GM10847 (cell line): ENCODE measurements at regions not wholly inside any gene's neighbourhood (a gene's known extent, or its start where the extent isn't known, plus 50 kb on each side); places are given as distances from the start of the nearest gene placed in this dataset.

Source experiments
- POLR2A ChIP-seq: IDR thresholded peaks from 2 replicates; pipeline ENCODE4 v1.6.1; 2011; ENCODE audit not compliant: insufficient read length; ENCODE audit errors: extremely low read depth

DNA sequence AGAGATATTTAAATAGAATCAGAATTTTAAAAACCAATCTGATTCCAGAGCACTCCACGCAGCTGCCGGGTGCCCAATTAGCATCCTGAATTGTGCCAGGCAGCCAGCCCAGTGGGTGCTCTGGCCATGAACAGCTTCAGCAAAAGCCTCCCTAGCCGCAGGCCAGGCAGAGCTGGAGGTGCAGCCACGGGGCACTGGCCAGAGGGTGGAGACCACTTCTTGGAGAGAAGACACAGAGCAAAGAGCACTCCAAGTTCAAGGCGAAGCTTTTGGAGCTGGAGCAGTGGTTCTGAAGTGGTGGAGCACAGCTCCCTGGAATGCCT, 475.6 kb upstream of the PROK2 start:
- TF ChIP-seq POLR2A: no peak

GRCh38 chr3:72259755-72260587, 475.0 kb upstream of the PROK2 start:
- no peak for TF ChIP-seq POLR2A

DNA sequence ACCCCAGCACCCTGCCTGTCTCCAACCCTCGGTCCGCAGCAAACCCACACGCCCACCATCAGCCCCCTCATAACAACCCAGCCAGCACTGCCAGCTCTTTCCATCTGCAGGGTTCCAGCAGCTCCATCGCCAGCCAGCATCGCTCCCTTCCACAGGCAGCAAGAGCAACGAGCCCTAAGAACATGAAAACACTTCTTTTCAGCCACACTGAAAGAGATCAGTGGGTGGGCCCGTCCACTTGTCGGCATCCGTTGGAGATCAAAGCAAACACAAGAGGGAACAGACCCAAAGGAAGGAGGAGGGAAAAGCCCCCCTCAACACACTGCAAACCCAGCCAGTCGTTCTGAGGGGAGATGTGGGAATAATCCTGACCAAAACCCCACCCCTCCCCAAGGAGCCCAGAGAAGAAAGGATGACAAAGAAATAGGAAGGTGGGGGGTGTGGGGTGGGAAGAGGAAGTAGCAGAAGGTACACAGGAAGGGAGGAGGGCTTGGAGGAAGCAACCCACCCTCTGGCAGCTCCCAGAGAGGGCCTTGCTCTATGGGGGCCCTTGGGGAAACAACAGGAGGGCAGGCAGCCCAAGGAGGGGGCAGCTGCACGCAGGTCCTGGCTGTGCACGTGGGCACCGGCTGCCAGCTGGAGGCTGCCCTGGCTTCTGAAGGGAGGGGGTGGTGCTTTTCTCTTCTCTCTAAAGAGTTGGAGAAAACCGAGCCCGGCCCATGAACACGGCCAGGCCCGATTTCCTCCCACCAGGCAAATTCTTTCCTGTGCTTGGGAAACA, 473.6 kb upstream of the PROK2 start:
- TF ChIP-seq POLR2A: no peak

- TF ChIP-seq POLR2A: no peak
Measured at GRCh38 chr3:72257738-72258137, 472.8 kb upstream of the PROK2 start.

GRCh38 chr3:72257203-72257602, 472.3 kb upstream of the PROK2 start:
- TF ChIP-seq POLR2A: no peak

DNA sequence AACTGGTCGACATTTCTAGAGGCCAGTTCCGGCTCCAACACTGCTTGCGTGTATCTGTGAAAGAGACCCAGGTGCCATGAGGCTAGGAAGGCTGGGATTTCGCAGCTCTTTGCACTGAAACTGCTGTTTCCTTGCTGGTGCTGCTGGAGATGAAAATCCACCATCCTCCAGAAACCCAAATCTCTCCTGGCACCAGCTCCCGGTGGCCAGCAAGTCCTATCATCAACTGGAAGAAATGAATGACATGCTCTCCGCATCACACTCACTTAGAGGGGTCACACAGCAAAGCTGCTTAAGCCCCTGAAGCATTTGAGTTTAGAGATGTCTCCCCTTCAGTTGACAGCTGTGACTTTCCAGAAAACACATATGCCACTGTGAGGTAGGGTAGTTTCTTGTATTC, 471.8 kb upstream of the PROK2 start:
- TF ChIP-seq POLR2A: no peak

GRCh38 chr3:72255791-72256559, 471.0 kb upstream of the PROK2 start:
- no peak for TF ChIP-seq POLR2A

- no peak for TF ChIP-seq POLR2A
Measured at GRCh38 chr3:72255191-72255590, 470.2 kb upstream of the PROK2 start.

DNA sequence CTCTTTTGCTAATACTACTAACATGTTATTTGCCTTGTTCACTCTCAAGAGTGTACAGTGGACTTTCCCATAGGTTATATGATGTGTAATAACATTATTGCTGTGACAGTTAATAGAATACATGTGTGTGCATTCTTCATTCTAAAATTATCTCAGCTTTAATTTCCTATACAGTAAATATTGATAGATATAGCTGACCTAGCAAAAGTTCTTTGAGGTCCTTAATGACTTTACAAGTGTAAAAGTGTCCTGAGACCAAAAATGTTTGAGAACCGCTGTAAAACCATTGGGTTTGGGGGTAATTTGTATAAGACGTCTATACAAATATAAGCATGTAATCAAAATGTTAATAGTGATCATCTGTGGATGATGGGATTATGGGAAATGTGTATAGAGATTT, 469.5 kb upstream of the PROK2 start:
- no peak for TF ChIP-seq POLR2A

DNA sequence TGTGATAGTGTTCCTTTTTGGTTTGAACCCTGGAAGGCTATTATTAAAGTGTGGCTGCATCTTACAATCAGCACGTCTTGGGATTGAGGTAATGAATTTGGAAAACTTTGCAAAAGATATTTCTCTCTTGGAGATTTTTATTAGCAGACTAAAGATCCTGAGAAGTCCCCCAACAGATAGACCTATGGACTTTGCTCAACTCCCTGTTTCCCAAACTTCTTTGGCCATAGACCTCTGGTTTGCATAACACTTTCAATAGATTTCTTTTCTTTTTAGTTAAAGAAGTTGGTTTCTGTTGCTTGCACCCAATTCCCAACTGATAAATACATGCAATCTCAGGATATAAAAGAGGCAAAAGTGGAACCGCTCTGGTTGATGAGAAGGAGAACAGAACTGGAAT, 465.8 kb upstream of the PROK2 start:
- TF ChIP-seq POLR2A: no peak

DNA sequence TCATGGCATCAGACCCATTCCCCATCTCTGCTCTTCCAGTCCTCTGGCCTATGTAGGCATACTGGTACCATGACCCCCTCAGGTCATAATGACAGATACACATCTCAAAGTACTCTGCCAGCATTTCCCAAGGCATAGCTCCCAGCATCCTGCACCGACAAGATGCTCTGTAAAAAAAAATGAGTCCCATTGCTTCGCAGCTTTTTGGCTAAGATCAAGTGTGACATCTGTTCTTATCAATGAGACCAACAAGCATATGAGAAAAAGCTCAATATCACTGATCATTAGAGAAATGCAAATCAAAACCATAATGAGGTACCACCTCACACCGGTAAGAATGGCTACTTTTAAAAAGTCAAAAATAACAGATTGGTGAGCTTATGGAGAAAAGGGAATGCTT, 463.9 kb upstream of the PROK2 start:
- TF ChIP-seq POLR2A: no peak

DNA sequence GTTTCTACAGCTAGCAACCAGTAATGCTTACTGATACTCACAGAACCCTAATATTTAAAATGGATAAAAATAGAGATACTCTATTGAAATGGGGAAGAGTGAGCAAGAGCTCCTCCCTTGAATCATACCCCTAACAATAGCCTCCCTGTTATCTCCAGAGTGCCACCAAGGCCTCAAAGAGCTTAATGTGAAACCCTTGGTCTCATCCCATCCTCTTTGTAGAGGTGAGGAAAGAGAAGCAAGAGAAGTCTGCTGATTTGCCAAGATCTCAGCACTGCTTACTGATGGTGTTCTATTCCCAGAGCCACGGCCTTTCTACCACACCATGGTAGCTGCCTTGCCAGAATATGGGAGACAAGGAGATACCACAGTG, 463.4 kb upstream of the PROK2 start:
- no peak for TF ChIP-seq POLR2A

- no peak for TF ChIP-seq POLR2A
Measured at GRCh38 chr3:72247645-72248388, 462.9 kb upstream of the PROK2 start.

DNA sequence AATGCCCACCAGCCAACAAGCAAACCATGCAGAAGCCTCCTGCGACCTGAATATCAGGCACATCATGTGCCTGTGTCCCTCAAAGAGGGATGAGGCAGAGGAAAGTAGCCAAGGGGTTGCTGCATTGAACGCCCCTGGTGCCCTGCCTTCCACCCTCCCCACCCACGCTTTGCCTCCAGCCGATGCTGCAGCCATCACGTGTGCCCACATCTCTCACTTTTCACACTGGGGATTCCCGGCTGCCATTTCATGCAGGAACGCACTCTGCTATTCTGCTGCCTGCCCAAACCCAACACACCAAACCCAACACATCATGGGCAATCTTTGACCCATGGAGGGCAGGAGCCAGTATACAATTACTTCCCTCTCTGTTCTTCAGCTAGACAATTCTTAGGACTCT, 462.2 kb upstream of the PROK2 start:
- TF ChIP-seq POLR2A: no peak

DNA sequence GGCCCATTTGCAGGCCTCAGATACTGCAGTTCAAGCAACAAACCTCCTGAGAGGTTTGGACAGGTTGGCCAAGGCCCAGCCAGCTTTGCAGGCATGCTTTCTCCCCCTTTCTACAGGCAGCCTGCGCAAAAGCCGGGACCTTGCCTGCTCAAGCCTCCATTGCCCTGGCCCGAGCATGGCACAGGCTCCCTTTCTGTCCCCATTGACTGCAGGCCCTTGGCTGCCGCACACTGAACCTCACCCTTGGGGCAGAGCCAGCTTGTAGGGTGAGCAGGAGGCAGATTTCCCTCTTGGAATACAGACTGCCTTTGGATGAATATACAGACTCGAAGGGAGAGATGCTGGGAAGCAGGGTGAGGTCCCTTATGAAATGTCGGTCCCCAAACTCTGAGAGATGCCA, 461.7 kb upstream of the PROK2 start:
- no peak for TF ChIP-seq POLR2A
